K562 (cell line): ENCODE measurements at regions not wholly inside any gene's neighbourhood (a gene's known extent, or its start where the extent isn't known, plus 50 kb on each side); places are given as distances from the start of the nearest gene placed in this dataset.

Experiments used
- ATAC-seq: fragments of 200-7000 bp; cut with Tn5 transposase; 3 replicates; pipeline ENCODE4 v1.9.1; 2020; ENCODE audit warnings: moderate library complexity
- BruUV-seq: library from RNA; stranded (reverse); fragments of 400-500 nt; replicated peaks from 2 replicates; lab custom pipeline; 2021; lab: Mats Ljungman, UMichigan
- CTCF ChIA-PET: fragments of 300-600 bp; formaldehyde crosslinking; extraction: SDS; loops from one replicate; lab custom pipeline; 2021; ENCODE audit warnings: low intra/inter-chr PET ratio; lab: Yijun Ruan, JAX
- POLR2A ChIA-PET: fragments of 300-600, 350-650 bp; sonication (Branson Sonifier 250); formaldehyde crosslinking; extraction: SDS; loops from one replicate; lab custom pipeline; 2021; ENCODE audit warnings: antibody characterized with exemption, inconsistent platforms; lab: Yijun Ruan, JAX
- DNase-seq, 4 experiments: peaks; one replicate each; pipeline versions ENCODE4 v3.0.0 to v3.0.0-alpha.2; 2011 to 2018; ENCODE audit warnings: low spot score in 3 of 4, mixed read lengths in 3 of 4; ENCODE audit errors: extremely low read depth in 1 of 4
- FAIRE-seq: peaks from 2 replicates; lab custom pipeline; 2011; peaks lifted over from hg19 to GRCh38; lab: Jason Lieb, UNC
- H2AFZ ChIP-seq: 2 replicates; pipeline ENCODE4 v1.6.0; 2011; ENCODE audit warnings: low read depth, low read length, control low read depth, inconsistent platforms
- H3K27ac ChIP-seq: fragments of 200-600 bp; 3 replicates; pipeline ENCODE4 v1.8.0; 2011; ENCODE audit warnings: low read depth, mild to moderate bottlenecking, control low read depth, inconsistent platforms, low read length, moderate library complexity, mixed read lengths; ENCODE audit errors: extremely low read depth
- H3K27me3 ChIP-seq, 2 experiments: fragments of 300-600 bp in 1 of 2; 2 replicates in 1 of 2; 3 replicates in 1 of 2; pipeline versions ENCODE4 v1.6.0 to v1.8.0; 2011; ENCODE audit warnings: inconsistent platforms in 2 of 2, low read length in 2 of 2, mild to moderate bottlenecking in 1 of 2, mixed read lengths in 1 of 2, moderate library complexity in 1 of 2; ENCODE audit not compliant: control insufficient read depth in 2 of 2, insufficient read depth in 2 of 2
- H3K36me3 ChIP-seq: fragments of 300-600 bp; 3 replicates; pipeline ENCODE4 v1.8.0; 2011; ENCODE audit warnings: mild to moderate bottlenecking, low read length, inconsistent platforms; ENCODE audit not compliant: control insufficient read depth, insufficient read depth
- H3K4me1 ChIP-seq, 2 experiments: fragments of 200-600 bp in 1 of 2; replicated peaks in 1 of 2; 2 replicates in 1 of 2; 3 replicates in 1 of 2; pipeline versions ENCODE4 v1.5.1 to v1.8.0; 2011; ENCODE audit warnings: inconsistent platforms in 2 of 2, low read length in 2 of 2, mild to moderate bottlenecking in 1 of 2, mixed read lengths in 1 of 2, moderate library complexity in 1 of 2; ENCODE audit not compliant: control insufficient read depth in 2 of 2, insufficient read depth in 2 of 2
- H3K4me2 ChIP-seq: 2 replicates; pipeline ENCODE4 v1.6.1; 2011; ENCODE audit warnings: low read length, control low read depth, inconsistent platforms, mixed read lengths; ENCODE audit not compliant: insufficient read depth
- H3K4me3 ChIP-seq: fragments of 200-600 bp; sonication (generic), shearing (Covaris generic); 2 replicates; pipeline ENCODE4 v1.5.1; 2016; ENCODE audit warnings: control low read depth, inconsistent platforms
- H3K79me2 ChIP-seq: fragments of 200-600 bp; 3 replicates; pipeline ENCODE4 v1.8.0; 2011; ENCODE audit warnings: low read length, inconsistent platforms; ENCODE audit not compliant: control insufficient read depth, insufficient read depth
- H3K9ac ChIP-seq, 2 experiments: 2 replicates each; pipeline versions ENCODE4 v1.6.0 to v1.6.1; 2011; ENCODE audit warnings: low read depth in 2 of 2, low read length in 2 of 2, control low read depth in 1 of 2, inconsistent platforms in 1 of 2, mild to moderate bottlenecking in 1 of 2, mixed read lengths in 1 of 2; ENCODE audit not compliant: insufficient read depth in 1 of 2
- H3K9me1 ChIP-seq: one replicate; pipeline ENCODE4 v1.6.0; 2011; ENCODE audit warnings: inconsistent platforms, mild to moderate bottlenecking, low read length, moderate library complexity; ENCODE audit not compliant: control insufficient read depth, insufficient read depth
- H3K9me3 ChIP-seq: replicated peaks from 2 replicates; pipeline ENCODE4 v1.5.1; 2011; ENCODE audit warnings: low read depth, low read length, inconsistent platforms; ENCODE audit not compliant: control insufficient read depth, insufficient read depth
- H4K20me1 ChIP-seq: replicated peaks from 2 replicates; pipeline ENCODE4 v1.6.1; 2011; ENCODE audit warnings: low read length, inconsistent platforms, mixed read lengths; ENCODE audit not compliant: control insufficient read depth, insufficient read depth
- CEBPB ChIP-seq: fragments of 450-650 bp; IDR thresholded peaks from 2 replicates; pipeline ENCODE4 v1.6.1; 2016; ENCODE audit warnings: missing genetic modification characterization, missing compliant biosample characterization
- MAFG ChIP-seq: fragments of 450-650 bp; conservative IDR thresholded peaks from 2 replicates; pipeline ENCODE4 v1.6.1; 2016; ENCODE audit warnings: missing genetic modification characterization, missing compliant biosample characterization
- NFRKB ChIP-seq: fragments of 450-650 bp; IDR thresholded peaks from 2 replicates; pipeline ENCODE4 v1.6.1; 2016; ENCODE audit warnings: low read depth
- XRCC5 ChIP-seq: fragments of 200-400 bp; formaldehyde crosslinking; IDR thresholded peaks from 2 replicates; pipeline ENCODE4 v1.6.1; 2017; ENCODE audit warnings: low read depth, mild to moderate bottlenecking, low read length
- ZNF561 ChIP-seq: fragments of 450-650 bp; formaldehyde crosslinking; conservative IDR thresholded peaks from 2 replicates; pipeline ENCODE4 v1.4.0; 2020; ENCODE audit warnings: mild to moderate bottlenecking, moderate library complexity
- ZNF764 ChIP-seq: fragments of 250-450 bp; sonication (Bioruptor Pico); IDR thresholded peaks from 2 replicates; pipeline ENCODE4 v1.4.0; 2020; ENCODE audit warnings: low read depth, mild to moderate bottlenecking, moderate library complexity
- ZNF79 ChIP-seq: fragments of 250-450 bp; sonication (Bioruptor Pico); IDR thresholded peaks from 2 replicates; pipeline ENCODE4 v1.4.0; 2020; ENCODE audit warnings: low read depth, mild to moderate bottlenecking, moderate library complexity
- WGBS: fragments of 100-300 bp; shearing (Covaris generic); methylation state at CpG from one replicate; pipeline ENCODE4 v1.1.6; 2016; ENCODE audit warnings: low coverage, mixed read lengths; ENCODE audit not compliant: insufficient coverage; ENCODE audit errors: missing lambda C conversion rate; 5-methylcytosine and 5-hydroxymethylcytosine counted together
- in situ Hi-C: fragments of 300-500 bp; cut with MboI; formaldehyde crosslinking; loops from 4 replicates; pipeline ENCODE4 v1.15.0; 2018; ENCODE audit warnings: inconsistent platforms, mixed read lengths
- intact Hi-C: fragments of 100-400 bp; cut with micrococcal nuclease; formaldehyde crosslinking; loops from 2 replicates; pipeline ENCODE4 v1.14.2; 2022
- TF ChIP-seq, protein P1 (sequence below), 2 experiments: fragments of 450-650 bp; IDR thresholded peaks; 2 replicates each; pipeline ENCODE4 v1.6.1; 2018; ENCODE audit warnings: mild to moderate bottlenecking in 2 of 2, low read depth in 1 of 2; ENCODE audit not compliant: partially characterized antibody in 2 of 2

DNA sequence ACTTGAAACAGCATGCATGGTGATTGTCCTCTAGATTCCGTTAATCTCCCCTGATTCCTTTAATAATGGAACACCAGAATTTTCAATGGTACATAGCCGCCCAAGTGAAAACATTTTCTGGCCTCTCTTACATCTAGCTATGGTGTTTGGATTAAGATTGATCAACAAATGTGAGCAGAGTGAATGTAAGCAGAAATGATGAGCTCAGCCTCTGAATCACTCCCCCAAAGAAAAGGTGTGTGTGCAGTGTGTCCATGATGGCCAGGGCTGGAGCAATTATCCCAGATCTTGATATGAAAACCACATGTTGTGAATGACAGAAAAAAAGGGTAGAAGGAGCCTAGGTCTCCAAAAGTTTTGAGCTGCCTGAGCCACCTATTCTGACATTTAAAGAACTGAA, 55.3 kb downstream of the OR2K2 start:
- ATAC-seq (no peak), FAIRE-seq (no peak)
- intact Hi-C loops = loop anchor here (10.0 kb wide), 1 partner anchor 640 kb away; no protein-coding TSS in a partner anchor
- TF ChIP-seq XRCC5 (no peak), ZNF79 (no peak), ZNF764 (no peak), CEBPB (tag) (no peak), ZNF561 (CRISPR knock-in tag) (no peak), MAFG (tag) (no peak), NFRKB (no peak)
- TF ChIP-seq, protein P1, sequence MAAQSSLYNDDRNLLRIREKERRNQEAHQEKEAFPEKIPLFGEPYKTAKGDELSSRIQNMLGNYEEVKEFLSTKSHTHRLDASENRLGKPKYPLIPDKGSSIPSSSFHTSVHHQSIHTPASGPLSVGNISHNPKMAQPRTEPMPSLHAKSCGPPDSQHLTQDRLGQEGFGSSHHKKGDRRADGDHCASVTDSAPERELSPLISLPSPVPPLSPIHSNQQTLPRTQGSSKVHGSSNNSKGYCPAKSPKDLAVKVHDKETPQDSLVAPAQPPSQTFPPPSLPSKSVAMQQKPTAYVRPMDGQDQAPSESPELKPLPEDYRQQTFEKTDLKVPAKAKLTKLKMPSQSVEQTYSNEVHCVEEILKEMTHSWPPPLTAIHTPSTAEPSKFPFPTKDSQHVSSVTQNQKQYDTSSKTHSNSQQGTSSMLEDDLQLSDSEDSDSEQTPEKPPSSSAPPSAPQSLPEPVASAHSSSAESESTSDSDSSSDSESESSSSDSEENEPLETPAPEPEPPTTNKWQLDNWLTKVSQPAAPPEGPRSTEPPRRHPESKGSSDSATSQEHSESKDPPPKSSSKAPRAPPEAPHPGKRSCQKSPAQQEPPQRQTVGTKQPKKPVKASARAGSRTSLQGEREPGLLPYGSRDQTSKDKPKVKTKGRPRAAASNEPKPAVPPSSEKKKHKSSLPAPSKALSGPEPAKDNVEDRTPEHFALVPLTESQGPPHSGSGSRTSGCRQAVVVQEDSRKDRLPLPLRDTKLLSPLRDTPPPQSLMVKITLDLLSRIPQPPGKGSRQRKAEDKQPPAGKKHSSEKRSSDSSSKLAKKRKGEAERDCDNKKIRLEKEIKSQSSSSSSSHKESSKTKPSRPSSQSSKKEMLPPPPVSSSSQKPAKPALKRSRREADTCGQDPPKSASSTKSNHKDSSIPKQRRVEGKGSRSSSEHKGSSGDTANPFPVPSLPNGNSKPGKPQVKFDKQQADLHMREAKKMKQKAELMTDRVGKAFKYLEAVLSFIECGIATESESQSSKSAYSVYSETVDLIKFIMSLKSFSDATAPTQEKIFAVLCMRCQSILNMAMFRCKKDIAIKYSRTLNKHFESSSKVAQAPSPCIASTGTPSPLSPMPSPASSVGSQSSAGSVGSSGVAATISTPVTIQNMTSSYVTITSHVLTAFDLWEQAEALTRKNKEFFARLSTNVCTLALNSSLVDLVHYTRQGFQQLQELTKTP (IDR thresholded peaks at IDR 0.05; ENCODE audit: low read depth in 1 of 2, partially characterized antibody in 2 of 2) = no peak
- TF ChIP-seq, all 486 proteins: peak for 0
- H3K4me2 ChIP-seq = no peak overlapping the region
- no peak overlapping the region for H3K4me3 ChIP-seq
- H3K27ac ChIP-seq = no peak overlapping the region
- POLR2A ChIA-PET = no interaction called here
- BruUV-seq = no TSS peak
- no peaks in the 10 kb centered on the region for H3K27me3 ChIP-seq
- no peaks in the 10 kb centered on the region for H3K4me1 ChIP-seq
- H3K9ac ChIP-seq = no peak overlapping the region
- WGBS = 5% methylated on average over 2 of the region's 2 CpGs
- no peaks in the 10 kb centered on the region for H4K20me1 ChIP-seq
- CTCF ChIA-PET = no interaction called here
- H3K9me3 ChIP-seq = no peaks in the 10 kb centered on the region
- no peaks in the 10 kb centered on the region for H3K36me3 ChIP-seq
- H2AFZ ChIP-seq = no peak overlapping the region
- in situ Hi-C loops = loop anchor here (25.0 kb wide), 1 partner anchor 1087 kb away; no protein-coding TSS in a partner anchor
- H3K79me2 ChIP-seq = no peaks in the 10 kb centered on the region
- no peak for DNase-seq
- no peaks in the 10 kb centered on the region for H3K9me1 ChIP-seq
